ENCODE measurements at regions not wholly inside any gene's neighbourhood (a gene's known extent, or its start where the extent isn't known, plus 50 kb on each side); places are given as distances from the start of the nearest gene placed in this dataset.

GRCh38 chr14:58985786-58986185, 202.7 kb upstream of the DAAM1 start:
- H3K36me3 Mint-ChIP-seq, result 0 out of 2 replicates have a peak, but pooled peaks cover 3% of the 10 kb centered on the region
- DNase-seq (ENCODE audit: low spot score), result no peak
- CTCF ChIA-PET, result no interaction called here
- POLR2A ChIA-PET, result interaction anchor here (0.6 kb wide), 1 partner anchor 31 kb away, joined by 3 read pairs; no protein-coding TSS in a partner anchor
- no peak for ATAC-seq
- no peaks in the 10 kb centered on the region for H3K4me1 Mint-ChIP-seq
- H3K9me3 Mint-ChIP-seq, result peaks cover 27% of the 10 kb centered on the region
- no peaks in the 10 kb centered on the region for H3K27me3 Mint-ChIP-seq (ENCODE audit: low read depth)
- TF ChIP-seq SMAD3 (CRISPR knock-in tag; IDR thresholded peaks at IDR 0.05; ENCODE audit: borderline replicate concordance) (no peak), JAZF1 (CRISPR knock-in tag; IDR thresholded peaks at IDR 0.05) (no peak), CREM (CRISPR knock-in tag; IDR thresholded peaks at IDR 0.05) (no peak), SOX15 (CRISPR knock-in tag; IDR thresholded peaks at IDR 0.05) (no peak), ZNF263 (CRISPR knock-in tag; IDR thresholded peaks at IDR 0.05; ENCODE audit: low read depth) (no peak), ZNF671 (CRISPR knock-in tag; IDR thresholded peaks at IDR 0.05) (no peak), ZNF317 (CRISPR knock-in tag; IDR thresholded peaks at IDR 0.05; ENCODE audit: borderline replicate concordance, low read depth) (no peak), GTF2I (CRISPR knock-in tag; conservative IDR thresholded peaks at IDR 0.05) (no peak), TP53 (CRISPR knock-in tag; IDR thresholded peaks at IDR 0.05) (no peak), MXD4 (CRISPR knock-in tag; IDR thresholded peaks at IDR 0.05; ENCODE audit: borderline replicate concordance) (no peak), MAX (CRISPR knock-in tag; IDR thresholded peaks at IDR 0.05) (no peak), ATF1 (CRISPR knock-in tag; IDR thresholded peaks at IDR 0.05) (no peak), ZNF532 (CRISPR knock-in tag; IDR thresholded peaks at IDR 0.05; ENCODE audit: borderline replicate concordance) (no peak), ZNF512 (CRISPR knock-in tag; IDR thresholded peaks at IDR 0.05; ENCODE audit: borderline replicate concordance) (no peak)
- TF ChIP-seq, protein P1, sequence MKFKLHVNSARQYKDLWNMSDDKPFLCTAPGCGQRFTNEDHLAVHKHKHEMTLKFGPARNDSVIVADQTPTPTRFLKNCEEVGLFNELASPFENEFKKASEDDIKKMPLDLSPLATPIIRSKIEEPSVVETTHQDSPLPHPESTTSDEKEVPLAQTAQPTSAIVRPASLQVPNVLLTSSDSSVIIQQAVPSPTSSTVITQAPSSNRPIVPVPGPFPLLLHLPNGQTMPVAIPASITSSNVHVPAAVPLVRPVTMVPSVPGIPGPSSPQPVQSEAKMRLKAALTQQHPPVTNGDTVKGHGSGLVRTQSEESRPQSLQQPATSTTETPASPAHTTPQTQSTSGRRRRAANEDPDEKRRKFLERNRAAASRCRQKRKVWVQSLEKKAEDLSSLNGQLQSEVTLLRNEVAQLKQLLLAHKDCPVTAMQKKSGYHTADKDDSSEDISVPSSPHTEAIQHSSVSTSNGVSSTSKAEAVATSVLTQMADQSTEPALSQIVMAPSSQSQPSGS (CRISPR knock-in tag; IDR thresholded peaks at IDR 0.05; ENCODE audit: borderline replicate concordance, low read depth), result no peak
- TF ChIP-seq, protein P2, sequence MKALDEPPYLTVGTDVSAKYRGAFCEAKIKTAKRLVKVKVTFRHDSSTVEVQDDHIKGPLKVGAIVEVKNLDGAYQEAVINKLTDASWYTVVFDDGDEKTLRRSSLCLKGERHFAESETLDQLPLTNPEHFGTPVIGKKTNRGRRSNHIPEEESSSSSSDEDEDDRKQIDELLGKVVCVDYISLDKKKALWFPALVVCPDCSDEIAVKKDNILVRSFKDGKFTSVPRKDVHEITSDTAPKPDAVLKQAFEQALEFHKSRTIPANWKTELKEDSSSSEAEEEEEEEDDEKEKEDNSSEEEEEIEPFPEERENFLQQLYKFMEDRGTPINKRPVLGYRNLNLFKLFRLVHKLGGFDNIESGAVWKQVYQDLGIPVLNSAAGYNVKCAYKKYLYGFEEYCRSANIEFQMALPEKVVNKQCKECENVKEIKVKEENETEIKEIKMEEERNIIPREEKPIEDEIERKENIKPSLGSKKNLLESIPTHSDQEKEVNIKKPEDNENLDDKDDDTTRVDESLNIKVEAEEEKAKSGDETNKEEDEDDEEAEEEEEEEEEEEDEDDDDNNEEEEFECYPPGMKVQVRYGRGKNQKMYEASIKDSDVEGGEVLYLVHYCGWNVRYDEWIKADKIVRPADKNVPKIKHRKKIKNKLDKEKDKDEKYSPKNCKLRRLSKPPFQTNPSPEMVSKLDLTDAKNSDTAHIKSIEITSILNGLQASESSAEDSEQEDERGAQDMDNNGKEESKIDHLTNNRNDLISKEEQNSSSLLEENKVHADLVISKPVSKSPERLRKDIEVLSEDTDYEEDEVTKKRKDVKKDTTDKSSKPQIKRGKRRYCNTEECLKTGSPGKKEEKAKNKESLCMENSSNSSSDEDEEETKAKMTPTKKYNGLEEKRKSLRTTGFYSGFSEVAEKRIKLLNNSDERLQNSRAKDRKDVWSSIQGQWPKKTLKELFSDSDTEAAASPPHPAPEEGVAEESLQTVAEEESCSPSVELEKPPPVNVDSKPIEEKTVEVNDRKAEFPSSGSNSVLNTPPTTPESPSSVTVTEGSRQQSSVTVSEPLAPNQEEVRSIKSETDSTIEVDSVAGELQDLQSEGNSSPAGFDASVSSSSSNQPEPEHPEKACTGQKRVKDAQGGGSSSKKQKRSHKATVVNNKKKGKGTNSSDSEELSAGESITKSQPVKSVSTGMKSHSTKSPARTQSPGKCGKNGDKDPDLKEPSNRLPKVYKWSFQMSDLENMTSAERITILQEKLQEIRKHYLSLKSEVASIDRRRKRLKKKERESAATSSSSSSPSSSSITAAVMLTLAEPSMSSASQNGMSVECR (CRISPR knock-in tag; IDR thresholded peaks at IDR 0.05; ENCODE audit: borderline replicate concordance), result no peak
- TF ChIP-seq, protein P3, sequence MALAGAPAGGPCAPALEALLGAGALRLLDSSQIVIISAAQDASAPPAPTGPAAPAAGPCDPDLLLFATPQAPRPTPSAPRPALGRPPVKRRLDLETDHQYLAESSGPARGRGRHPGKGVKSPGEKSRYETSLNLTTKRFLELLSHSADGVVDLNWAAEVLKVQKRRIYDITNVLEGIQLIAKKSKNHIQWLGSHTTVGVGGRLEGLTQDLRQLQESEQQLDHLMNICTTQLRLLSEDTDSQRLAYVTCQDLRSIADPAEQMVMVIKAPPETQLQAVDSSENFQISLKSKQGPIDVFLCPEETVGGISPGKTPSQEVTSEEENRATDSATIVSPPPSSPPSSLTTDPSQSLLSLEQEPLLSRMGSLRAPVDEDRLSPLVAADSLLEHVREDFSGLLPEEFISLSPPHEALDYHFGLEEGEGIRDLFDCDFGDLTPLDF (CRISPR knock-in tag; IDR thresholded peaks at IDR 0.05), result no peak
- H3K27ac Mint-ChIP-seq, result no peak overlapping the region
- no peak overlapping the region for H3K4me3 Mint-ChIP-seq
